ENCODE measurements at regions not wholly inside any gene's neighbourhood (a gene's known extent, or its start where the extent isn't known, plus 50 kb on each side); places are given as distances from the start of the nearest gene placed in this dataset.

GRCh38 chr20:50358971-50359370 is 151.2 kb upstream of the PTPN1 start:
- Histone ChIP-seq H3K9me3 (ENCODE audit: insufficient read depth, low read length) (no peaks in the 10 kb centered on the region), H3K4me2 (ENCODE audit: low read depth, low read length, poor library complexity, severe bottlenecking) (no peak overlapping the region), H4K20me1 (ENCODE audit: low read depth, low read length) (no peaks in the 10 kb centered on the region), H3K36me3 (ENCODE audit: low read length) (no peaks in the 10 kb centered on the region), H3F3A (ENCODE audit: insufficient read depth) (no peaks in the 10 kb centered on the region), H3K9ac (ENCODE audit: low read length) (no peak overlapping the region), H2AFZ (ENCODE audit: low read depth, low read length, severe bottlenecking) (no peak overlapping the region), H3K9me2 (replicated peaks; ENCODE audit: insufficient read depth, low read length) (no peaks in the 10 kb centered on the region), H3K27me3 (ENCODE audit: low read length) (no peaks in the 10 kb centered on the region), H3K27ac (ENCODE audit: low read depth, low read length) (no peak overlapping the region), H3K79me2 (ENCODE audit: insufficient read depth, low read length) (no peaks in the 10 kb centered on the region), H3K4me3 (ENCODE audit: insufficient read depth, low read length, poor library complexity, severe bottlenecking) (no peak overlapping the region)
- TF ChIP-seq, protein P1, sequence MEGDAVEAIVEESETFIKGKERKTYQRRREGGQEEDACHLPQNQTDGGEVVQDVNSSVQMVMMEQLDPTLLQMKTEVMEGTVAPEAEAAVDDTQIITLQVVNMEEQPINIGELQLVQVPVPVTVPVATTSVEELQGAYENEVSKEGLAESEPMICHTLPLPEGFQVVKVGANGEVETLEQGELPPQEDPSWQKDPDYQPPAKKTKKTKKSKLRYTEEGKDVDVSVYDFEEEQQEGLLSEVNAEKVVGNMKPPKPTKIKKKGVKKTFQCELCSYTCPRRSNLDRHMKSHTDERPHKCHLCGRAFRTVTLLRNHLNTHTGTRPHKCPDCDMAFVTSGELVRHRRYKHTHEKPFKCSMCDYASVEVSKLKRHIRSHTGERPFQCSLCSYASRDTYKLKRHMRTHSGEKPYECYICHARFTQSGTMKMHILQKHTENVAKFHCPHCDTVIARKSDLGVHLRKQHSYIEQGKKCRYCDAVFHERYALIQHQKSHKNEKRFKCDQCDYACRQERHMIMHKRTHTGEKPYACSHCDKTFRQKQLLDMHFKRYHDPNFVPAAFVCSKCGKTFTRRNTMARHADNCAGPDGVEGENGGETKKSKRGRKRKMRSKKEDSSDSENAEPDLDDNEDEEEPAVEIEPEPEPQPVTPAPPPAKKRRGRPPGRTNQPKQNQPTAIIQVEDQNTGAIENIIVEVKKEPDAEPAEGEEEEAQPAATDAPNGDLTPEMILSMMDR (IDR thresholded peaks at IDR 0.05; ENCODE audit: insufficient read depth, low read length, poor library complexity, severe bottlenecking), result no peak
- no peak for TF ChIP-seq EZH2phosphoT487 (conservative IDR thresholded peaks at IDR 0.05; ENCODE audit: low read length)

GRCh38 chr20:50359607-50360217 is 150.5 kb upstream of the PTPN1 start:
- no peaks in the 10 kb centered on the region for H3F3A ChIP-seq (ENCODE audit: insufficient read depth)
- H3K36me3 ChIP-seq (ENCODE audit: low read length), result no peaks in the 10 kb centered on the region
- no peaks in the 10 kb centered on the region for H3K27me3 ChIP-seq (ENCODE audit: low read length)
- no peak overlapping the region for H2AFZ ChIP-seq (ENCODE audit: low read depth, low read length, severe bottlenecking)
- H3K79me2 ChIP-seq (ENCODE audit: insufficient read depth, low read length), result no peaks in the 10 kb centered on the region
- no peak for TF ChIP-seq EZH2phosphoT487 (conservative IDR thresholded peaks at IDR 0.05; ENCODE audit: low read length)
- TF ChIP-seq, protein P1 (IDR thresholded peaks at IDR 0.05; ENCODE audit: insufficient read depth, low read length, poor library complexity, severe bottlenecking), result no peak
- no peak overlapping the region for H3K27ac ChIP-seq (ENCODE audit: low read depth, low read length)
- no peak overlapping the region for H3K4me2 ChIP-seq (ENCODE audit: low read depth, low read length, poor library complexity, severe bottlenecking)
- no peaks in the 10 kb centered on the region for H3K9me2 ChIP-seq (replicated peaks; ENCODE audit: insufficient read depth, low read length)
- no peaks in the 10 kb centered on the region for H4K20me1 ChIP-seq (ENCODE audit: low read depth, low read length)
- H3K4me3 ChIP-seq (ENCODE audit: insufficient read depth, low read length, poor library complexity, severe bottlenecking), result no peak overlapping the region
- no peaks in the 10 kb centered on the region for H3K9me3 ChIP-seq (ENCODE audit: insufficient read depth, low read length)
- H3K9ac ChIP-seq (ENCODE audit: low read length), result no peak overlapping the region

GRCh38 chr20:50360218-50360672 is 149.9 kb upstream of the PTPN1 start:
- H2AFZ ChIP-seq (ENCODE audit: low read depth, low read length, severe bottlenecking), result no peak overlapping the region
- no peaks in the 10 kb centered on the region for H4K20me1 ChIP-seq (ENCODE audit: low read depth, low read length)
- no peak overlapping the region for H3K4me2 ChIP-seq (ENCODE audit: low read depth, low read length, poor library complexity, severe bottlenecking)
- H3K27ac ChIP-seq (ENCODE audit: low read depth, low read length), result no peak overlapping the region
- no peaks in the 10 kb centered on the region for H3K36me3 ChIP-seq (ENCODE audit: low read length)
- no peak for TF ChIP-seq EZH2phosphoT487 (conservative IDR thresholded peaks at IDR 0.05; ENCODE audit: low read length)
- TF ChIP-seq, protein P1 (IDR thresholded peaks at IDR 0.05; ENCODE audit: insufficient read depth, low read length, poor library complexity, severe bottlenecking), result no peak
- H3K9ac ChIP-seq (ENCODE audit: low read length), result no peak overlapping the region
- H3K27me3 ChIP-seq (ENCODE audit: low read length), result no peaks in the 10 kb centered on the region
- no peaks in the 10 kb centered on the region for H3K79me2 ChIP-seq (ENCODE audit: insufficient read depth, low read length)
- no peak overlapping the region for H3K4me3 ChIP-seq (ENCODE audit: insufficient read depth, low read length, poor library complexity, severe bottlenecking)
- H3K9me2 ChIP-seq (replicated peaks; ENCODE audit: insufficient read depth, low read length), result no peaks in the 10 kb centered on the region
- H3F3A ChIP-seq (ENCODE audit: insufficient read depth), result no peaks in the 10 kb centered on the region
- no peaks in the 10 kb centered on the region for H3K9me3 ChIP-seq (ENCODE audit: insufficient read depth, low read length)

All from SU-DHL-6 (cell line).